PC-3 (cell line): ENCODE measurements at regions not wholly inside any gene's neighbourhood (a gene's known extent, or its start where the extent isn't known, plus 50 kb on each side); places are given as distances from the start of the nearest gene placed in this dataset.

Experiments used
- ATAC-seq: fragments of 200-7000 bp; cut with Tn5 transposase; 2 replicates; pipeline ENCODE4 v1.9.1; 2020; ENCODE audit warnings: mild to moderate bottlenecking, moderate library complexity
- BruUV-seq: library from RNA; stranded (reverse); fragments of 400-500 nt; replicated peaks from 2 replicates; lab custom pipeline; 2021; lab: Mats Ljungman, UMichigan
- CTCF ChIA-PET: fragments of 300-600 bp; sonication (Branson Sonifier 250); formaldehyde crosslinking; loops from one replicate; lab custom pipeline; 2022; ENCODE audit warnings: antibody characterized with exemption; lab: Charles Lee
- POLR2A ChIA-PET: fragments of 300-600 bp; sonication (Branson Sonifier 250); formaldehyde crosslinking; loops from one replicate; lab custom pipeline; 2022; ENCODE audit warnings: antibody characterized with exemption; ENCODE audit not compliant: unreplicated experiment; lab: Charles Lee
- DNase-seq: peaks from one replicate; pipeline ENCODE4 v3.0.0-alpha.2; 2015
- H2AFZ ChIP-seq: fragments of 300-600 bp; sonication (generic); 2 replicates; pipeline ENCODE4 v1.6.0; 2016; ENCODE audit warnings: antibody characterized with exemption, low read length
- H3F3A ChIP-seq: fragments of 300-600 bp; sonication (generic); one replicate; pipeline ENCODE4 v1.6.0; 2017; ENCODE audit warnings: antibody characterized with exemption, low read length, control low read depth, mild to moderate bottlenecking; ENCODE audit not compliant: unreplicated experiment
- H3K27ac ChIP-seq: fragments of 300-600 bp; sonication (generic); 2 replicates; pipeline ENCODE4 v1.5.1; 2016; ENCODE audit warnings: mild to moderate bottlenecking, low read length
- H3K27me3 ChIP-seq: fragments of 300-600 bp; sonication (generic); 2 replicates; pipeline ENCODE4 v1.6.1; 2016; ENCODE audit warnings: low read length, mixed read lengths
- H3K36me3 ChIP-seq: fragments of 300-600 bp; sonication (generic); 2 replicates; pipeline ENCODE4 v1.6.1; 2016; ENCODE audit warnings: low read depth, mixed run types, low read length, mixed read lengths
- H3K4me1 ChIP-seq: fragments of 300-600 bp; sonication (generic); 2 replicates; pipeline ENCODE4 v1.5.1; 2016; ENCODE audit warnings: low read length; ENCODE audit not compliant: insufficient read depth
- H3K4me2 ChIP-seq: fragments of 300-600 bp; sonication (generic); 2 replicates; pipeline ENCODE4 v1.6.0; 2016; ENCODE audit warnings: low read length
- H3K4me3 ChIP-seq: fragments of 300-600 bp; sonication (generic); 2 replicates; pipeline ENCODE4 v1.5.1; 2016; ENCODE audit warnings: mild to moderate bottlenecking, low read length, mixed read lengths
- H3K79me2 ChIP-seq: fragments of 300-600 bp; sonication (generic); 2 replicates; pipeline ENCODE4 v1.6.1; 2017; ENCODE audit warnings: low read length, mixed read lengths
- H3K9ac ChIP-seq: fragments of 300-600 bp; sonication (generic); 2 replicates; pipeline ENCODE4 v1.6.0; 2016; ENCODE audit warnings: mild to moderate bottlenecking, low read length
- H3K9me2 ChIP-seq: fragments of 300-600 bp; sonication (generic); replicated peaks from 2 replicates; pipeline ENCODE4 v1.6.1; 2016; ENCODE audit warnings: mixed run types, low read length, mixed read lengths
- H3K9me3 ChIP-seq: fragments of 300-600 bp; sonication (generic); 2 replicates; pipeline ENCODE4 v1.6.1; 2016; ENCODE audit warnings: low read length, mixed read lengths
- H4K20me1 ChIP-seq: fragments of 300-600 bp; sonication (generic); 2 replicates; pipeline ENCODE4 v1.6.1; 2016; ENCODE audit warnings: low read length, mixed read lengths
- CTCF ChIP-seq: fragments of 300-600 bp; sonication (generic); conservative IDR thresholded peaks from 2 replicates; pipeline ENCODE4 v1.5.1; 2017; ENCODE audit warnings: antibody characterized with exemption, low read depth, mild to moderate bottlenecking, low read length
- EZH2 ChIP-seq: fragments of 300-600 bp; sonication (generic); IDR thresholded peaks from one replicate; pipeline ENCODE4 v1.6.1; 2017; ENCODE audit warnings: antibody characterized with exemption, mild to moderate bottlenecking, low read length; ENCODE audit not compliant: unreplicated experiment
- EZH2phosphoT487 ChIP-seq: fragments of 300-600 bp; sonication (generic); IDR thresholded peaks from 2 replicates; pipeline ENCODE4 v1.6.1; 2018; ENCODE audit warnings: mild to moderate bottlenecking, antibody characterized with exemption, low read length, borderline replicate concordance
- intact Hi-C: fragments of 100-400 bp; cut with micrococcal nuclease; formaldehyde crosslinking; loops from 2 replicates; pipeline ENCODE4 v1.9.0; 2023

DNA sequence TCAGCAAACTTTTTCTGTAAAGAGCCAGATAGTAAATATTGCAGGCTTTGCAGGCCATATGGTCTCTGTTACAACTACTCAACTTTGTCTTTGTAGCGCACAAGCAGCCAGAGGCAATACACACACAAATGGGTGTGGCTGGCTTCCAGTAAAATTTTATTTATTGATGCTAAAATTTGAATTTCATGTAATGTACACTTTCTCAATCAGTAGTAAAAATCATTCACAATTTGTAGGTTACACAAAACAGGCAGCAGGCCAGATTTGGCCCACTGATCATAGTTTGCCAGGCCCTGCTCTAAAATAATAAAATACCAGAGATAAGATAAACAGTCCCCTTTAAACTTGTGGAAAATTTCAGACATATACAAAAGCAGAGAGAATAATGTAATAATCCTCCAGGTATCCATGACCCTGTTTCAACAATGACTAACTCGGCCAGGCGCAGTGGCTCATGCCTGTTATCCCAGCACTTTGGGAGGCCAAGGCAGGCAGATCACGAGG, 330.3 kb downstream of the SHQ1 start:
- ATAC-seq (peak; percentile 16), DNase-seq (peak; percentile 48)
- H3K9ac ChIP-seq, result no peak overlapping the region
- H3K27ac ChIP-seq, result no peak overlapping the region
- H3K36me3 ChIP-seq, result no peaks in the 10 kb centered on the region
- H3F3A ChIP-seq, result no peaks in the 10 kb centered on the region
- ChIA-PET CTCF (no interaction called here), POLR2A (no interaction called here)
- no TSS peak for BruUV-seq
- H3K4me1 ChIP-seq, result peaks cover 42% of the 10 kb centered on the region
- no peaks in the 10 kb centered on the region for H3K27me3 ChIP-seq
- H3K4me3 ChIP-seq, result no peak overlapping the region
- H3K79me2 ChIP-seq, result no peaks in the 10 kb centered on the region
- TF ChIP-seq EZH2phosphoT487, result no peak
- TF ChIP-seq CTCF, result no peak
- TF ChIP-seq EZH2, result no peak
- H3K9me3 ChIP-seq, result no peaks in the 10 kb centered on the region
- H4K20me1 ChIP-seq, result no peaks in the 10 kb centered on the region
- intact Hi-C loops, result no loop called here
- no peak overlapping the region for H2AFZ ChIP-seq
- no peak overlapping the region for H3K4me2 ChIP-seq
- no peaks in the 10 kb centered on the region for H3K9me2 ChIP-seq

DNA sequence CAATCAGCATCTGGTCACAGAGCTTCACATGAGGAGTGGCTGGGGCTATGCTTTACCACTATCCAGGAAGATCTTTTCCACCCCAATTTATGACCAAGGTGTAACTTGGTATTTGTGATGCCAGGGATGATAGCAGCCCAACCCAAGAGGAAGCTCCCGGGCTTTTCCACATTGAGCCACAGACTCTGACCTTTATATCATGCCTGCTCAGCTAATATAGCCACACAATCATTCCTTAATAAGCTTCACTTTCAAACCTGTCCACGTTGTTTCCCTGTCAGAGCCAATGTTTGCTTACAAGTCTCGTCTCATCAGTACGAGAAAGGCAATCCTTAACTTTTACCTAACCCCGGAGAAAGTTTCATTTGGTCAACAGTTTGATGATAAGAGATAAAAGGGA, 330.9 kb downstream of the SHQ1 start:
- H3K36me3 ChIP-seq, result no peaks in the 10 kb centered on the region
- H3F3A ChIP-seq, result no peaks in the 10 kb centered on the region
- no peak overlapping the region for H3K4me3 ChIP-seq
- H3K27ac ChIP-seq, result no peak overlapping the region
- ChIA-PET POLR2A (interaction anchor here (0.6 kb wide), 1 partner anchor 367 kb away, joined by 3 read pairs; no protein-coding TSS in a partner anchor), CTCF (interaction anchor here (0.5 kb wide), 1 partner anchor 150 kb away, joined by 3 read pairs; no protein-coding TSS in a partner anchor)
- no peaks in the 10 kb centered on the region for H3K9me2 ChIP-seq
- no peak overlapping the region for H3K9ac ChIP-seq
- DNase-seq (no peak), ATAC-seq (no peak)
- TF ChIP-seq CTCF (no peak), EZH2 (no peak), EZH2phosphoT487 (no peak)
- no peaks in the 10 kb centered on the region for H3K9me3 ChIP-seq
- peaks cover 36% of the 10 kb centered on the region for H3K4me1 ChIP-seq
- H3K79me2 ChIP-seq, result no peaks in the 10 kb centered on the region
- intact Hi-C loops, result no loop called here
- H4K20me1 ChIP-seq, result no peaks in the 10 kb centered on the region
- H2AFZ ChIP-seq, result no peak overlapping the region
- no TSS peak for BruUV-seq
- no peaks in the 10 kb centered on the region for H3K27me3 ChIP-seq
- no peak overlapping the region for H3K4me2 ChIP-seq

DNA sequence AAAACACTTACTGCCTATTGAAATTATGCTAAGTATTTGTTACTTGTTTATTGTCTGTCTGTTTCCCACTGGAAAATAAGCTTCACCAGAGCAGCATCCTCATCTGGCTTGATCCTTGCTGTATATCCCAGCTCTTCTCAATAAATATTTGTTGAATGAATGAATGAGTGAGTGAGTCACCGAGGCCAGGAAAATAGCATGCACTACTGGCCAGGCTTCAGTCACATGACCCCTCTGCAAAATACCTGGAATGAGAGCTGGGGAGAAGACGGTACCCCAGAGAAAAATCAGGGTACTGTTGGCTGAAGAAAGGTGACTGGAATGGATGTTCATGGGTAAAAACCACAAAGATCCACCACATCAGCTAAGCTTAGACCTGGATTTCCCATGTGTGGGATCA, 331.9 kb downstream of the SHQ1 start:
- Histone ChIP-seq H3K4me3 (no peak overlapping the region), H3K9me2 (no peaks in the 10 kb centered on the region), H3K79me2 (no peaks in the 10 kb centered on the region), H3F3A (no peaks in the 10 kb centered on the region), H2AFZ (no peak overlapping the region), H3K27me3 (no peaks in the 10 kb centered on the region), H3K4me2 (no peak overlapping the region), H4K20me1 (no peaks in the 10 kb centered on the region), H3K36me3 (no peaks in the 10 kb centered on the region), H3K27ac (no peak overlapping the region), H3K9ac (no peak overlapping the region), H3K4me1 (peaks cover 28% of the 10 kb centered on the region), H3K9me3 (no peaks in the 10 kb centered on the region)
- CTCF ChIA-PET, result interaction anchor here (0.5 kb wide), 1 partner anchor 44 kb away, joined by 13 read pairs; no protein-coding TSS in a partner anchor
- TF ChIP-seq CTCF (no peak), EZH2 (no peak), EZH2phosphoT487 (no peak)
- ATAC-seq (no peak), DNase-seq (peak; percentile 28)
- no TSS peak for BruUV-seq
- intact Hi-C loops, result no loop called here
- POLR2A ChIA-PET, result no interaction called here
